Fibroblast of mammary gland (primary cell): ENCODE measurements at regions not wholly inside any gene's neighbourhood (a gene's known extent, or its start where the extent isn't known, plus 50 kb on each side); places are given as distances from the start of the nearest gene placed in this dataset.

ENCODE experiments used
- DNase-seq: peaks from one replicate; pipeline ENCODE4 v3.0.0-alpha.2; 2010; ENCODE audit warnings: low read depth
- H3K4me3 ChIP-seq: 2 replicates; pipeline ENCODE4 v1.5.1; 2011; ENCODE audit warnings: low read depth, mild to moderate bottlenecking, low read length, moderate library complexity; ENCODE audit not compliant: control insufficient read depth
- TF ChIP-seq, protein P1 (sequence below): conservative IDR thresholded peaks from 2 replicates; pipeline ENCODE4 v1.5.1; 2011; ENCODE audit warnings: low read depth, low read length, inconsistent platforms; ENCODE audit not compliant: control insufficient read depth, insufficient read depth

- DNase-seq, result no peak
- H3K4me3 ChIP-seq, result no peak overlapping the region
- TF ChIP-seq, protein P1, sequence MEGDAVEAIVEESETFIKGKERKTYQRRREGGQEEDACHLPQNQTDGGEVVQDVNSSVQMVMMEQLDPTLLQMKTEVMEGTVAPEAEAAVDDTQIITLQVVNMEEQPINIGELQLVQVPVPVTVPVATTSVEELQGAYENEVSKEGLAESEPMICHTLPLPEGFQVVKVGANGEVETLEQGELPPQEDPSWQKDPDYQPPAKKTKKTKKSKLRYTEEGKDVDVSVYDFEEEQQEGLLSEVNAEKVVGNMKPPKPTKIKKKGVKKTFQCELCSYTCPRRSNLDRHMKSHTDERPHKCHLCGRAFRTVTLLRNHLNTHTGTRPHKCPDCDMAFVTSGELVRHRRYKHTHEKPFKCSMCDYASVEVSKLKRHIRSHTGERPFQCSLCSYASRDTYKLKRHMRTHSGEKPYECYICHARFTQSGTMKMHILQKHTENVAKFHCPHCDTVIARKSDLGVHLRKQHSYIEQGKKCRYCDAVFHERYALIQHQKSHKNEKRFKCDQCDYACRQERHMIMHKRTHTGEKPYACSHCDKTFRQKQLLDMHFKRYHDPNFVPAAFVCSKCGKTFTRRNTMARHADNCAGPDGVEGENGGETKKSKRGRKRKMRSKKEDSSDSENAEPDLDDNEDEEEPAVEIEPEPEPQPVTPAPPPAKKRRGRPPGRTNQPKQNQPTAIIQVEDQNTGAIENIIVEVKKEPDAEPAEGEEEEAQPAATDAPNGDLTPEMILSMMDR, result no peak
Observed at GRCh38 chr20:22223236-22223635, 361.1 kb downstream of the FOXA2 start.

DNA sequence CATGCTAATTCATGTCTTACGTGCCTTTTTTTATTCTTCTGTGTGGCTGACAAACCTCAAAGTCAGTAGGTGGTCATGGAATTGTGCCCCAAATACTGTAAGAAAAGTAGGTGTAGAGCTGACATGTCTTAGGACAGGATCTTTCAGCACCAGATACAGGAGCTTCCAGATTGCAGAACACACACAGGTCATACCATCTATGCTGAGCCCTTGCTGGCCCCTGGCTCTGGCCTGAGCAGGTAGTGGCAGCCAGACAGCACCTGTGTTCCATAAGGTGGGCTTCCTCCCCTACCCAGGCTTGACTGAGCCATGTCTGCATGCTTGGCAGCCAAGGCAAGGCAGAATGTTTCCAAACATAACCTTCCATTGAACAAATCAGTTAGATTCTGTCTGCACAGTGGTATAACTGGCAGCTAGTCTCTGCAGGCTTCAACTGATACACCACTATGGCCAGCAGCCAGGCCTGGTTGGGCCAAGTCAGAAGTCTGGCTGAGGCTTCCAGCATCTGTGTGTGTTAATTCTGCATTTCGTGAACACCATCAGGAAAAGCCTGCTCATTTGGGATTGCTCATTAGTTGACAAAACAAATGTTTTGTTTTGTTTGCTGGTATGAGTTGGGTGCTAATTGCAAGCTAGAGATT, 366.5 kb downstream of the FOXA2 start:
- DNase-seq, result no peak
- TF ChIP-seq, protein P1, result no peak
- H3K4me3 ChIP-seq, result no peak overlapping the region

GRCh38 chr20:22216984-22217383, 367.4 kb downstream of the FOXA2 start:
- no peak overlapping the region for H3K4me3 ChIP-seq
- no peak for DNase-seq
- TF ChIP-seq, protein P1, result no peak

- TF ChIP-seq, protein P1, result no peak
- DNase-seq, result no peak
- no peak overlapping the region for H3K4me3 ChIP-seq
Observed at GRCh38 chr20:22214296-22214695, 370.1 kb downstream of the FOXA2 start.

GRCh38 chr20:22213271-22213670, 371.1 kb downstream of the FOXA2 start:
- no peak overlapping the region for H3K4me3 ChIP-seq
- no peak for DNase-seq
- TF ChIP-seq, protein P1, result no peak

GRCh38 chr20:22207280-22207679, 377.1 kb downstream of the FOXA2 start:
- no peak for DNase-seq
- TF ChIP-seq, protein P1, result no peak
- no peak overlapping the region for H3K4me3 ChIP-seq

DNA sequence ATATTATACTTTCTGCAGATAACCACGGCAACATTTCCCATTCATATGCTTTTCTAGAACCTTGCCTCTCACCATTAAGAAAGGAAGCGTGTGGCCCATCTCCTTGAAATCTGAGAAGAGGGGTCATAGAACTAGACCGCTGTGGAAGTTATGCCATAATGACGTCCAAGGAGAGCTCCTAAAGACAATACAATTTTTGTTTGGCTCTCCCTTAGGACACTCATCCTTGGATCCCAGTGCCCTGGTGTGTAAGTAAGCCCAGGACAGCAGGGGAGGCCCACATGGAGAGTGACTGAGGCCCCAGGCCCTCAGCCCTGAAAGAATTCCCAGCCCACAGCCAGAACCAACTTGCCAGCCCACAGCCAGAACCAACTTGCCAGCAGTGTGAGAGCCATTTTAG, 379.6 kb downstream of the FOXA2 start:
- H3K4me3 ChIP-seq, result no peak overlapping the region
- DNase-seq, result no peak
- TF ChIP-seq, protein P1, result no peak
